ENCODE measurements at regions not wholly inside any gene's neighbourhood (a gene's known extent, or its start where the extent isn't known, plus 50 kb on each side); places are given as distances from the start of the nearest gene placed in this dataset.

GRCh38 chr20:8073024-8073832 lies 53.7 kb upstream of the TMX4 start:
- peak; percentile 27 for DNase-seq

DNA sequence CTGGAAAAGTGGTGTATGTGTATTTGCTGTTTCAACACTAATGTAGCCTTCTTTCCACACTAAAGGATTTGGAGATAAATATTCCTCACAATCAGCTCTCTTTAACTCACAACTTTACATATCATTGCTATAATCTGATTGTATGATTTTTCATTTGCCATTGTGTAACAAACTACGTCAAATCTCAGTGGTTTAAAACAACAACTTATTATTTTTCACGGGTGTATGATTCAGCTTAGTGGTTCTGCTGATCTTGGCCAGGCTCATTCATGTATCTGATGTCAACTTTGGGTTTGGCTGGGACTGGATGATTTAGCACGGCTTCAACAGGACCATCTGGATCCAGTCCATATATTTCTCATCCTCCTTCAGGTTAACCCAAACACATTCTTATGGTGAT lies 55.4 kb upstream of the TMX4 start:
- no peak for DNase-seq

DNA sequence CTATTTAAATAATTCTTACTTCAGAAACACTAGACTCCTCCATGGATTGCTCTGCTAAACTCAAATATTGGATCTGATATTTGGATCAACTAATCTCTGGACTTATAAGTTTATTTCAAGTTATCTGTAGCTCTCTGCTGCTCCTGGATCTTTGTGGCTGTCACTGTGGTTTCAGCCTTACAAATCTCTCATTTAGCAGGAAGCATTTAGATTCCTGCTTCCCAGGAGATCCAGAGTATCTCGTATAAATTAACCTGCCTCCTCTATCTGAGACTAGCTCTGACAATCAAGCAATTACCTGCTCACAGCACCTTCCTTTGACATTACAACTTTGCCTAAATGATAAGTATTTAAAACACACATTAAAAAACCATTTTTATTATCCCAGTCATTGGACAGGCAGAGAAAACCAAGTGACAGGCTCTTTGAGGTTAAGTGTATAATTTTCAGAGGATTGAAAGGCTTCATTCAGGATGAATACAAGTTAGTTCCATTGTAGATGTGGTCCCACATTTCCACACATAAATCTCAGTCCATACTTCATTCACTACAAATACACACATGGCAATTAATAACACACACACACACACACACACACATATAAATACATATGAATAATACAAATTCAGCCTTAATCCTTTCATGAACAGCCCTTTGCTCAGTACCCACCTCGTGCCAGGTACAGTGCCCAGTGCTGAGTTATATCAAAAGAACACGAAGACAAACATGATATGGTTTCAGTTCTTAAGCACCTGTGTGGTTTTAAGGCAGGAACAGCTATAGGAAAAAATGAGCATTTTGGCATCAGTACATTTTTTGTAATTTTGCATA lies 55.5 kb upstream of the PLCB1 start:
- no peak for DNase-seq

GRCh38 chr20:8077137-8077466 lies 55.0 kb upstream of the PLCB1 start:
- no peak for DNase-seq

DNA sequence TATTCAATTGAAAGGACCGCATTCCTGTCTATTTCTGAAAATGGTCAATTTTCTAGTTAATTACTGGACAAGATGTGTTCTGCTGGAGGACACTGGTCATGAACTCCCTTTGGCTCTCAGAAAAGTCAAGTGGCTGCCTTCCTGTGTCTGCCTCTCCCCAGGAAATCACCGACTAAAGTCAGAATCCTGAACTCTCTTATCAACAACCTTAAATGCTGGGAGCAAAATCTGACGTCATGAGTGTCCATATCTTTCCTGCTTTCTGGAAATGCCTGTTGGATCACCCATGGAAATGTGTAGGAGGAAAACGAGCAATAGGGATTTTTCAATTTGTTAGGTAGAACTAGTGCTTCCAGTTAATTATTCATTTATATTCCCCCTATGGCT lies 53.5 kb upstream of the PLCB1 start:
- no peak for DNase-seq

GRCh38 chr20:8079976-8080375 lies 52.1 kb upstream of the PLCB1 start:
- no peak for DNase-seq

DNA sequence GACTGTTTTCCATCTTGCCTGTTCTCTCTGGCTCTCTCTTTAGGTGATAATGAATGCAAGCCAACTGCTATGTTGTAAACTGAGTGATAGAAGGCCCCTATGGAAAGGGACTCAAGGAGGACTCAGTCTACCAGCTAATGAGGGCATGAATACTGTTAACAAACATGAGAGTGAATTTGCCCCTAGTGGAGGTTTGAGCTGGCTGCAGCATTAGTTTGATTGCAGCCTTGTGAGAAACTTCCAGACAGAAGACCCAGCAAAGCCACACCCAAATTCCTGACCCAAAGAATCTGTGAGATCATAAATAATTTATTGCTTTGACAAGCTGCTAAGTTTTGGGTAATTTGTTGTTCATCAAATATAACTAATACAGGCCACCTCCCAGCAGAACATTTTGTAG lies 50.0 kb upstream of the PLCB1 start:
- no peak for DNase-seq
